T-helper 1 cell (primary cell): ENCODE measurements at regions not wholly inside any gene's neighbourhood (a gene's known extent, or its start where the extent isn't known, plus 50 kb on each side); places are given as distances from the start of the nearest gene placed in this dataset.

Experiments used
- DNase-seq, 5 donors: peaks; one replicate each; pipeline ENCODE4 v3.0.0-alpha.2; 2012 to 2020

- no peak for DNase-seq
Measured at GRCh38 chr7:41910940-41911600, 208.2 kb upstream of the INHBA start.

DNA sequence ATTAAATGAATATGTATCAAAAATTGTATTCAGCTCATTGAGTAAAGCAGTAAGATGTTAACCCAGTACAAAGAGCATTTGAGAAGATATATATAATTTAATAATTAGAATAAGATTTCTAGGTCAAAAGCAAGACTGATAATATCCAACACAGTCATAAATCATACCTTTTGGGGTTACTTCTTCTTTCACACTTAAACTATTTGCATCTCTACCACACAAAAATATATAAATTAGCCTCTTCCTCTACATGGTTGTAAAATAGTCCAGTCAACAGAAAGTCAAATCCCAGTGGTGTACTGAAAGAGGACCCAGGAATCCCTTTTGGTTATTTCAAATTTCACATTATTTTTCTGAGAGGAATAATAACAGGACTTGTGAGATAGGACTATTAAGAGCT, 204.6 kb upstream of the INHBA start:
- DNase-seq: no peak

DNA sequence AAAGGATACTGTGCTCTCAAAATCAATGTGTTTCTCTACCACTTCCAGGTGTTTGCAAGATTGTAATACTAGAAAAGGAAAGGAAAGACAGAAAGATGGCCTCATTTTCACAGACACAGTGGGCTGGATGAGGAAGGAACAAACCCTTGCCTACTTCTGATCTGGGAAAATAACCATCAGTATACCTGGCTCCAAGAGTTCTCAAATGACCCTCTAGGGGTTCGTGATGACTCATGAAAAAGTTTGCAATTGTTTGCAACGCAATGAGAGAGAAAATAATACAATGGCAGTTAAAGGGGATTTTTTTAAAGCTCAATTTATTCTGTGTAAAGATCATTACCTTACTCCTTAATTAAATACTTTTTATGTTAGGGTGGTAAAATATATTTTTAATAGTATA, 197.6 kb upstream of the INHBA start:
- no peak for DNase-seq

- DNase-seq: no peak
Measured at GRCh38 chr7:41899823-41900433, 197.0 kb upstream of the INHBA start.

GRCh38 chr7:41893656-41894055, 190.8 kb upstream of the INHBA start:
- DNase-seq: no peak

DNA sequence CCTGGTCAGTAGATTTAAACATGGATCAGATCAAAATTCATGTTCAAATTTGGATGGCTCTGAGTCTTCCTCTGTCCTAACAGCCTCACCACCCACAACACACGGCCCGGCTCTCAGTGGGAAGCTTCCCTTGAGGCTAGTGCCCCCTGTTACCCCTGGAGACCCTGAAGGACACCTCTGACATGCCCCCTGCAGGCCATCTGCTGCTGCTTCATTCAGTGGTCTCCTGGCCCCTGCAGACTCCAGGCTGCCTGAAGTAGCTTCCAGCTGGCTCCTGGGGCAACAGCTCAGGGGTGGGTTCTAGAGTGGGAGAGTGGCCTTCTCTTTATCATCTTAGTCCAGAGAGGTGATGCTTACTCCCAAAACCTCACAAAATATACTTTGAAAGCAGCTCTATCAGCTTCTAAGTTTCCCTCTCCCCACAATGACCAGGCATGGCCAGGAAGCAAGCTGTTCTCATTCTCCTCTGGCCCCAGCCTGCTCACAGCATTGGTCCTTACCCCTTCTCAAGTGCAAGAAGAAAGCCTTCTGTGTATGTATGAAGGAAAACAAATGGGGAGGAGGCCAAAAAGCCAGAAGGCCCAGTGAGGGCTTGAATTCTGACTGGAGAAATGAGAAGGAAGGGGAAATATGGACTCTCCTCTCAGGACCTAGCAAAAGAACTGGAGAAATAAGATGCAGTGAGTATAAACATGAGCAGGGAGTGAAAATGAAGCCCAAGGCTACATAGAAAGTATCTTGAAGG, 189.6 kb upstream of the INHBA start:
- DNase-seq: no peak

- no peak for DNase-seq
Measured at GRCh38 chr7:41891950-41892349, 189.1 kb upstream of the INHBA start.

DNA sequence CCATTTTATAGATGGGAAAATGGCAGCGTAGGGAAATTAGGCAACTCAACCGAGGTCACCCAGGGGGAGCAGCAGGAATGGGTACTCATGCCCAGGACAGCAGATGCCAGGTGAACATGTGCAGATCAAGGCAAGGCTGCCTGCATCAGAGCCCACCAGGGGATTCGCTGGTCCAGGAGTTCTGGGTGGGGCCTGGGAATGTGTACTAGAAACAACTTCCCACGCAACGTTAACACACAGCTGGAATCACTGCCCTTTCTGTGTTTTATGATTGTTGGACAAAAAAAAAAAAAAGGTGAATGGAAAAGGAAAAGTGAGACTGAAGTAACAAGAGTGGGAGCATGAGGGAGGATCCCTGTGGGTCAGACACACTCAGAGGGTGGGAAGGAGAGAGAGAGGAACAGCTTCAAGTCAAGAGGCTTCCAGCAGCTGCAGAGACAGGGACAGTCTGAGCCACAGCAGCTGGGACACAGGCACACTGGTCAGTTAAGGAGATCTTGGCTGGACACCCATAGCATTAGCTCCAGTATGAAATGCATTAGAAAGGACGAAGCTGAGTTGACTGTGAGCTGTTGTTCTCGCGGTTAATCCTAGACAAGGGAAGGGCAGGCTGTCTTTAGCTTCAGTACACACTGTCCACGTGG, 187.9 kb upstream of the INHBA start:
- no peak for DNase-seq

GRCh38 chr7:41889472-41889871, 186.6 kb upstream of the INHBA start:
- DNase-seq: no peak

DNA sequence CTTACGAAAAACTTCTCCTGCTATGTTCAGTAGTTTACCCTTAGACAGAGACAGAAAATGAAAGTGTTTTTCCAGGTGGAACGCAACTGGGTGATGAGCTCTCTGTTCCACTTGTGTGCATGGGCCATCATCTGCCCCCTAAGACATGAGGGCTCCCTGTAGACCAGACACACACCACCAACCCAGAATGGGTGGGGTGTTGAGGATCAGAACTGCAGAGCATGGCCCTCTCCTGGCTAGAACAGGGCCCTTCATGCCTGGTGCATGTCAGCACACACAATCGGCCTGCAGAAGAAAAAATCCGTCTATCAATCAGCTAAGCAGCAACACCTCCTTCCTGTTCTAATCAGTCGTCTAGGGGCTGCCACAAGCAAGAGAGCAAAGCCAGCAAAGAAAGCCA, 186.2 kb upstream of the INHBA start:
- no peak for DNase-seq

- DNase-seq: no peak
Measured at GRCh38 chr7:41887416-41887815, 184.5 kb upstream of the INHBA start.

- DNase-seq: no peak
Measured at GRCh38 chr7:41886901-41887311, 184.0 kb upstream of the INHBA start.

GRCh38 chr7:41886262-41886900, 183.5 kb upstream of the INHBA start:
- no peak for DNase-seq

DNA sequence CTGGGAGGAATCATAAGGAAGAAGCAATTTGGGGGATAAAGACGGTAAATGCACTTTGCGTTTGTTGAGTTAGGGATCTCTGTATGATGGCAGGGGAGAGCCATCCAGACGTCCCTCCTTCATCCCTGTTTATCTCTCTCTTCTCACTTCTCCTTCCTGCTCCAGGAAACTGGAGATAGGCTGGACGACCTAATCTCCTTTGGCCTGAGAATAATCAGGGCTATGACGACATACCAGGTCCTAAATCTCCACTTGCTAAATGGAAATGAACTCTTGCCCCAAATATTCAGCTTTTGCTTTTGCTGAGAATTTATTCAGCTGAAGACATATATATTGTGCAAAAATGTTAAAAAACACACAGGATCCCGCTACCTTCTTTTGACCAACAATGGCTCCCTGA, 182.9 kb upstream of the INHBA start:
- DNase-seq: no peak

DNA sequence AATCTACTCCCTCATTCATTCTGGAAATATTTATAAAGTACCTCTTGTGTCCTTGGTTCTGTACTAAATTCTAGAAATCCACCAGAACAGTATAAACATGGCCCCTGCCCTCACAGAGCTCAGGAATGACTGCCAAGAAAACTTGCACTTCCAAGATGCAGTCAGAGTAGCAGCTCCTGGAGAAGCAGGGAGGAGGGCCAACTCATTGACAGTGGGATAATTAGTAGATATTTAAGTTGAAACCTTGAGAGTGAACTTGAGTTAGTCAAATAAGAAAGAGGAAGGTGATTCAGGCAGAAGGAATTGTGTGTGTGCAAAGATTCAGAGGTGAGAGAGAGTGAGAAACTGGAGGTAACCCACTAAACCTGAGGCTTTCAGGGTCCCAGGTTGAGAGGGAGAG, 182.2 kb upstream of the INHBA start:
- DNase-seq: no peak

GRCh38 chr7:41882745-41883420, 180.0 kb upstream of the INHBA start:
- peak in 1 of 5 donors; percentile 30 for DNase-seq

DNA sequence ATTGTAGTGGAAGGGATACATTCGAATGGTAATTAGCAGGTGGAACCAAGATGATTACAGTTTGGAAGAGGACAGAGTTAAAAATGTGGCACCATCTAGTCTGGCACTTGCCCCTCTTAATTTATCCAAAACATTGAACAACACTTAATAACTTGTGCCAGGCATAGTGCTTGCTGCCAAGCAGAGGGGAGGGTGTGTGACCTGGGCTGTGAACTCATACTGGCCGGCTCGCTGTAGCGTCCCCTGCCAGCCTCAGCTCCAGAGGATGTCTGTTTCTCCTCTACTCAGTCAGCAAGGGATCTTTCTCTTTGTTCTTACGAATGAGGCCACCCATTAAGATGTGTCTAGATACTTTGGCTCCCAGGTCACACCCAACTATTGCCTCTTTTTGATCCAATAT, 179.4 kb upstream of the INHBA start:
- DNase-seq: no peak

GRCh38 chr7:41881331-41882130, 178.6 kb upstream of the INHBA start:
- DNase-seq: peak in 4 of 5 donors; percentile 18 to 88 (median 43)

GRCh38 chr7:41880107-41880506, 177.2 kb upstream of the INHBA start:
- DNase-seq: no peak

- DNase-seq: no peak
Measured at GRCh38 chr7:41879403-41879802, 176.5 kb upstream of the INHBA start.
